GM18858 (cell line): ENCODE measurements at regions not wholly inside any gene's neighbourhood (a gene's known extent, or its start where the extent isn't known, plus 50 kb on each side); places are given as distances from the start of the nearest gene placed in this dataset.

Experiments
- ATAC-seq: cut with Tn5 transposase; IDR thresholded peaks from one replicate; pipeline ENCODE4 v1.9.1; 2021; ENCODE audit not compliant: unreplicated experiment

- no peak for ATAC-seq
These were observed 57.1 kb upstream of the ATG10 start for GRCh38 chr5:81914696-81915095.

- ATAC-seq = no peak
These were observed 58.9 kb upstream of the ATG10 start for GRCh38 chr5:81912933-81913332.

- peak; percentile 83 for ATAC-seq
These were observed 62.1 kb upstream of the ATG10 start for GRCh38 chr5:81909677-81910076.

GRCh38 chr5:81908771-81909170 lies 63.1 kb upstream of the ATG10 start:
- ATAC-seq = no peak

- ATAC-seq = no peak
These were observed 63.8 kb upstream of the ATG10 start for GRCh38 chr5:81908044-81908443.

- ATAC-seq = no peak
These were observed 64.7 kb upstream of the ATG10 start for GRCh38 chr5:81907012-81907635.

- ATAC-seq = no peak
These were observed 65.7 kb upstream of the ATG10 start for GRCh38 chr5:81906086-81906485.

- no peak for ATAC-seq
These were observed 67.0 kb upstream of the ATG10 start for GRCh38 chr5:81904861-81905260.

GRCh38 chr5:81904166-81904565 lies 67.7 kb upstream of the ATG10 start:
- ATAC-seq = no peak

- no peak for ATAC-seq
These were observed 70.2 kb upstream of the ATG10 start for GRCh38 chr5:81901586-81901985.

GRCh38 chr5:81899123-81899522 lies 72.7 kb upstream of the ATG10 start:
- ATAC-seq = no peak

- no peak for ATAC-seq
These were observed 73.4 kb upstream of the ATG10 start for GRCh38 chr5:81898403-81898802.

GRCh38 chr5:81896764-81897163 lies 75.1 kb upstream of the ATG10 start:
- no peak for ATAC-seq

GRCh38 chr5:81895307-81895706 lies 76.5 kb upstream of the ATG10 start:
- no peak for ATAC-seq

GRCh38 chr5:81893961-81894360 lies 77.9 kb upstream of the ATG10 start:
- ATAC-seq = no peak

GRCh38 chr5:81884871-81885270 lies 87.0 kb upstream of the ATG10 start:
- ATAC-seq = no peak

GRCh38 chr5:81883371-81883770 lies 88.5 kb upstream of the ATG10 start:
- no peak for ATAC-seq

- ATAC-seq = no peak
These were observed 90.2 kb upstream of the ATG10 start for GRCh38 chr5:81881595-81881994.

GRCh38 chr5:81879936-81880335 lies 91.9 kb upstream of the ATG10 start:
- no peak for ATAC-seq

GRCh38 chr5:81878333-81878732 lies 93.5 kb upstream of the ATG10 start:
- ATAC-seq = no peak

GRCh38 chr5:81866994-81867393 lies 104.8 kb upstream of the ATG10 start:
- ATAC-seq = no peak

GRCh38 chr5:81860778-81861177 lies 109.9 kb upstream of the SSBP2 start:
- no peak for ATAC-seq

GRCh38 chr5:81859624-81860023 lies 108.7 kb upstream of the SSBP2 start:
- ATAC-seq = no peak
